ENCODE measurements at regions not wholly inside any gene's neighbourhood (a gene's known extent, or its start where the extent isn't known, plus 50 kb on each side); places are given as distances from the start of the nearest gene placed in this dataset.

GRCh38 chr18:67109535-67109934, 407.0 kb downstream of the DSEL start:
- TF ChIP-seq CTCF (IDR thresholded peaks at IDR 0.05; ENCODE audit: poor library complexity) (no peak), EZH2 (IDR thresholded peaks at IDR 0.05; ENCODE audit: borderline replicate concordance) (no peak)

All from hepatocyte (in vitro differentiated cells).